NCI-H128 (cell line): ENCODE measurements at regions not wholly inside any gene's neighbourhood (a gene's known extent, or its start where the extent isn't known, plus 50 kb on each side); places are given as distances from the start of the nearest gene placed in this dataset.

Experiments used
- DNase-seq: peaks from one replicate; lab custom pipeline; 2025; ENCODE audit not compliant: unreplicated experiment; lab: John Stamatoyannopoulos, UW

- no peak for DNase-seq
These were observed 1658.0 kb downstream of the STIM2 start for GRCh38 chr4:28518561-28519165.

- no peak for DNase-seq
These were observed 1663.1 kb downstream of the STIM2 start for GRCh38 chr4:28523681-28524190.

- no peak for DNase-seq
These were observed 1675.5 kb downstream of the STIM2 start for GRCh38 chr4:28536124-28536523.

- no peak for DNase-seq
These were observed 1685.3 kb downstream of the STIM2 start for GRCh38 chr4:28545986-28546385.

- no peak for DNase-seq
These were observed 1687.5 kb downstream of the STIM2 start for GRCh38 chr4:28548136-28548535.

DNA sequence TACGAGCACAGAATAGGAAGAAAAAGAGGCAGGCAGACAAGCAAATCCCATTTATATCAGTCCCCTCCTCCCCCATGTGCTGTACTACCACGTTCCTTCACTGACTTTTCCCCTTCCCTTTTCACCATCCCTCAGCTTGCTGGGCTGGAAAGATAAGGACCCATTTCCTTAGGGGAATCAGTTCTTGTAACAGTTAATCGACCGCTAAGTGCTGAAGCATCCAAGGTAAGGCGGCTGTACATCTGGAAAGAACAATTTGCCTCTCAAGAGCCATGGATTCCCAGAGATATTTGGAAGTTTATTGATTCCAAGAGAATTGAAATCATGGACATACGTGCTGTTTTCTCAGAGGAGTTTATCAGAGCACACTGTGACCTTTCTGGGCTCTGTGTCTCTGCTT lies 1688.0 kb downstream of the STIM2 start:
- DNase-seq = no peak

DNA sequence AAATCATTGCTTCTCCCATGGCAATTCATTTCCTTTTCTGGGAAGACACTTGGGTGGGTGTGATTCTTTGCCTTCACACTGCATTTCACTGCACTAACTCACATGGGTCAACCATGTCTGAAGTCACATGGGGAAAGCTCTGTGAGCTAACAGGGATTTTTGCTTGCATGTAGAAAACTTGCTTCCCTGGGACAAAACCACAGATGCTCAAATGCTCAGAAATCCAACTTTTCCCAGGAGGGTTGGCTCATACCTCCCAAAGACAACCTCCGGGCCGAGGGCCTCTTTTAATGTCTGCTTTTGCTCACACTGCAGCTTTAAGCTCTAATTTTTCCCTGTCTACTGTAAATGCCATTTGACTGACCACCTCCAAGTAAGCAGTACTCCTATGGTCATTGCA lies 1695.2 kb downstream of the STIM2 start:
- DNase-seq = no peak

DNA sequence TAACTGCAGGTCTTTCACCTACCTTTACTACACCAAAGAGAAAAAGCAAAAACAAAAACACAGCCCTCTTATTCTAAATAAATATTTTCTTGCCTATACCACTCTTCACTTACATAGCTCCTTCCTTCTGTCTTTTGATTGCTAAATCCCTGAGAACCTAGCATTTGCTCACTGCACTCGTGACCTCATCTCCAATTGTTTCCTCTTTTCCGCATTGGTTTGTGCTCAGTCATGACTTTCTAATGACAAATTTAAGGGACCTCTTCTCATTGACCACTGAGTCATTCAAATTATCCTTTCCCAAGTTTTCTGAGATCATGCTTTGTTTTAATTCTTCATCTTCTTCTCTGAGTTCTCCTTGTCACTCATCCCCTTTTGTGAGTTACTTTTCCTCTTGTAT lies 1697.1 kb downstream of the STIM2 start:
- no peak for DNase-seq

DNA sequence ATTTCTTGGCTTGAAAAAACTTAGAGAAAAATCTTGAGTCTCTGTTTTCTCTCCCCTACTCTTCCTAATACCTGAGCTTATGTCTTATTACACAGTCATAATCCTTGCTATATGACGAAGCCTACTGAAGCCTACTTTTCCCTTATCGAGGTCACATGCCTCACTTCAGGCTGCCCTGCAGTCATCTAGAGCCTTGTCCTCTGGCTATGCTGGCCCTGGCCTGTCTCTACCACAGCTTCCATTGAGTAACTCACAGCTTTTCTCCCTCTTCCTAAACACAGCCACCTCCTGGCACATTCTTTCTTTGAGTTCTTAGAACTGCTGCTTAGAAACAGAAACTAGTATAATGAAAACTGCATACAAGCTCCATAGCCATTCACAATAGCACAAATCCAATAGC lies 1698.3 kb downstream of the STIM2 start:
- no peak for DNase-seq

DNA sequence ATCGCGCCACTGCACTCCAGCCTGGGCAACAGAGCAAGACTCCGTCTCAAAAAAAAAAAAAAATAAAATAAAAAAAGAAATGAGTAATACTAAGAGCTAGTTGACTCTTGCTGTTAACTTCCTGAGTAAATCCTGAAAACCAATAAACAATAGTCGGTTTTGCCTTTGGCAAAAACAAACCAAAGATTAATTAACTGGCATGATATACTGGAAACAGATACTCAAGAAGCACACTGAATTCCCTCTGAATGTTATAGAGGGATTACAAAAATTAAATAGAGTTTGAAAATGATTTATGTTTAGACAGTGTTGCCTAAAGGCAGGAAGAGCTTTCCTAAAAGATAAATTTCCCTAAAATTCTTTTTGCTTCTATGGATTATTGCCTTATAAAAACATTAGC lies 1702.3 kb downstream of the STIM2 start:
- no peak for DNase-seq

- no peak for DNase-seq
These were observed 1704.8 kb downstream of the STIM2 start for GRCh38 chr4:28565396-28565795.

- DNase-seq = no peak
These were observed 1740.3 kb downstream of the STIM2 start for GRCh38 chr4:28600958-28601357.

DNA sequence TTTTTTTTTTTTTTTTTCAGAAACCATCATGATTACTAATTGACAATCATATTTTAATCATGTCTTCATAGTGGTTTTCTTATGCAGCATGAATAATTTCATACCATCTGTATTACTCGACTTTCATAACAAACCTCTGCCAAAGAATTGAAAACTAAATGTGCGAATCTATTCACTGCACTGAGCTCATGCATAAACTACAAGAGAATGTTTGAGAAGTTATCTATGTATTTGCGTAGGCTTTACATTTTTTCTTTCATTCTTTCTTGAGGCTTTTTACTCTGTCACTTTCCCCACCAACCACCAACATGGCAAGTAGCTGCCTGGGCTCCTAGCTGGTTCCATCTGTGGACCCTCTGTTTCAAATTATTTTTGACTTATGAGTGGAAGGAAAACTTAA lies 1761.0 kb downstream of the STIM2 start:
- no peak for DNase-seq

GRCh38 chr4:28636971-28637370 lies 1776.3 kb downstream of the STIM2 start:
- no peak for DNase-seq

DNA sequence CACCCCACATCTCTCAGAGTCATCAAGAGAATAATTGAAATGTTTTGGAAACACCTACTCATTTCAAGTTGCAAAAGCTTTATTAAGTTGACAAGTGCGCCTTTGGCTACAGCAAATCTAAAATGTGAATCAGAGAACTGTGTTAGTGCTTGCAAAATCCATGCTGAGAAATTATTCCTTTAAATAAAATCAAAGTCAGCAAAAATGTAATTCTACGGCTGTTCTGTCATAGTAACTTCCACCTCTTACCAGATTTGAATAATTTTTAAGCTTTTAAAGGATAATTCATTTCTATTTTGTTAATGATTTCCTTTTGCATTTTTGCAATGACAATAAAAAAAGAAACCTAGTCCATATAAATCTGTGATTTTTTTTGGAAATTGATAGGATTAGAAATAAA lies 1779.1 kb downstream of the STIM2 start:
- DNase-seq = no peak

GRCh38 chr4:28654618-28655017 lies 1794.0 kb downstream of the STIM2 start:
- no peak for DNase-seq

DNA sequence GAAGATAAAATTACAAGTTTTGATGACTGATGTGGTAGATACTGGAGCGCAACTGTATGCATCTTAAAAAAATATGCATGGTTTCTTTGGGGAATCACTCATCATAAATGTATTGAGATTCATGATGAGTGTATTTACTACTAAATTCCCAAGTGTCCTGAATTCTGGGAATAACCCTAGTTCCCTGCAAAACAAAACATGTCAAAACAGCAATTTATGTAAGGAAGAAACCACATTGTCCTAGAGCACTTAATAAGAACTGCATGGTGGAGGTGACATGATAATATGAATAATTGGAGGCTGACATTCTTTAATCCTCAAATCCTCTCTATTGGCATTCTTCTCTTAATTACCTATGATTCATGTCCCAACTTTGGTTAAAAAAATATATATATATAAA lies 1804.7 kb downstream of the STIM2 start:
- DNase-seq = no peak

DNA sequence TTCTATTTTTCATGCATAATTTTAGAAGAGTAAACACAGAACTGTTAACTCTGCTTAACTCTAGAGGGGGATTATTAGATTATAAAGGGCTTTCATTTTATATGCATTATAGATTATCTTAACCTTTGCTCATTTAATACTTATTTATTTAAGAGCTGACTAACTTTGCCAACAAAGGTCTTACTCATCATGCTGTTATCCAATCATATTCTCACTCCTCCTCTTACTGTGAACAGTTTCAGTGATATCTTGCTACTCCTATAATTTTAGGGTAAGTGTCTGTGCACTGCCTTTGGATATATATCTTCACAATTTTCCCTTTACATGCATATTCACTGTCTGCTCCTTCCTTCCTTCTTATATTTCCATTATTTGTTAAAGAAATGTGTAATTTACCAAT lies 1814.9 kb downstream of the STIM2 start:
- no peak for DNase-seq

- DNase-seq = no peak
These were observed 1817.2 kb downstream of the STIM2 start for GRCh38 chr4:28677808-28678207.

DNA sequence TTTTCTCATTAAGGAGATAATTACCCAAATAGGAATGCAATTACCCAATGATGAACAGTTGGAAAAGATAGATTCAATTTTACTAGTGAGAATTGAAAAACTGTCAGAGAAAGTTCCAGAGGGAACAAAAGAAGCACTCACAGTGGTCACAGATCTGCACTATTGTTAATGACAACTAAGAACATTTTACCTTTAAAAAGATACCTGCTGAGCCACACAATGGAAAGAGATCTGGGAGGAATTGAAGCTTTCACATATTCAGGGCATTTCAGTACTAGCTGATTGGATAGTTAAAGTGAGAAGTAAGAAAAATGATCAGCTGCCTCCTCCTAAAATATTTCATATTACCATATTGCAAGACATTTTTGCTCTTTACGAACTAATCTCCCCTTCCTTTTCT lies 1822.2 kb downstream of the STIM2 start:
- DNase-seq = no peak

- no peak for DNase-seq
These were observed 1826.0 kb downstream of the STIM2 start for GRCh38 chr4:28686618-28687017.

- no peak for DNase-seq
These were observed 1830.2 kb downstream of the STIM2 start for GRCh38 chr4:28690890-28691289.

DNA sequence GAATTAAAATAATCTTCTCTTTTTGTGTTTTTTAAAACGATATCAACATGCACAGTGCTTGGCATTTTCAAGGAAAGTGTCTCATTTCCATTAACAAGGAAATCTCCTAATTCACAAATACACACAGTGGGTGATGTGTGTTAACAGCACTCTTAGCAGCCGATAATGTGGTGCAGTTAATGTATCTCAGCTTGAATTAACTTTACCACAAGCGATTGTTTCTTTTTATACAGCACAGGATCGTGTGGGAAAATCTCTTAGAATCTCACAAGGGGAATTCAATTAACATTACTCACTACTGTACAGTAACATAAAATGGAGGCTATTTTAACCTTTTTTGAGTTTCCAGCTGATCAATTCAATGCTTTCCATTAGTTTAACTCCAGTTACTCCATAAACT lies 1841.9 kb downstream of the STIM2 start:
- DNase-seq = peak; percentile 20
